DND-41 (cell line): ENCODE measurements at regions not wholly inside any gene's neighbourhood (a gene's known extent, or its start where the extent isn't known, plus 50 kb on each side); places are given as distances from the start of the nearest gene placed in this dataset.

Experiments used
- ATAC-seq: fragments of 200-7000 bp; cut with Tn5 transposase; 3 replicates; pipeline ENCODE4 v1.9.1; 2021; ENCODE audit warnings: low read depth; ENCODE audit not compliant: insufficient read depth
- DNase-seq: peaks from one replicate; pipeline ENCODE4 v3.0.0-alpha.2; 2020
- H2AFZ ChIP-seq: 2 replicates; pipeline ENCODE4 v1.6.0; 2012; ENCODE audit warnings: low read depth, low read length
- H3K27ac ChIP-seq: 2 replicates; pipeline ENCODE4 v1.5.1; 2012; ENCODE audit warnings: low read length, inconsistent platforms
- H3K27me3 ChIP-seq: fragments of 200-600 bp; sonication (generic); 2 replicates; pipeline ENCODE4 v1.6.0; 2012; ENCODE audit warnings: low read length, mild to moderate bottlenecking, inconsistent platforms; ENCODE audit not compliant: insufficient read depth, poor library complexity
- H3K36me3 ChIP-seq: 2 replicates; pipeline ENCODE4 v1.5.1; 2012; ENCODE audit warnings: low read length, inconsistent platforms; ENCODE audit not compliant: insufficient read depth
- H3K4me1 ChIP-seq: 2 replicates; pipeline ENCODE4 v1.5.1; 2012; ENCODE audit warnings: mild to moderate bottlenecking, low read length; ENCODE audit not compliant: insufficient read depth
- H3K4me2 ChIP-seq: 2 replicates; pipeline ENCODE4 v1.6.0; 2012; ENCODE audit warnings: mild to moderate bottlenecking, moderate library complexity, low read length, inconsistent platforms; ENCODE audit not compliant: insufficient read depth
- H3K4me3 ChIP-seq, 2 experiments: fragments of 200-600 bp in 1 of 2; shearing (Covaris generic) in 1 of 2; 2 replicates each; pipeline ENCODE4 v1.5.1; 2012 to 2016; ENCODE audit warnings: inconsistent platforms in 2 of 2, low read length in 2 of 2, mild to moderate bottlenecking in 2 of 2, low read depth in 1 of 2, moderate library complexity in 1 of 2
- H3K79me2 ChIP-seq: 2 replicates; pipeline ENCODE4 v1.6.0; 2012; ENCODE audit warnings: low read length, inconsistent platforms; ENCODE audit not compliant: insufficient read depth
- H3K9ac ChIP-seq: 2 replicates; pipeline ENCODE4 v1.6.0; 2012; ENCODE audit warnings: low read depth, mild to moderate bottlenecking, inconsistent platforms, low read length, moderate library complexity
- H3K9me3 ChIP-seq: 2 replicates; pipeline ENCODE4 v1.5.1; 2012; ENCODE audit warnings: low read length, moderate library complexity, mild to moderate bottlenecking, inconsistent platforms; ENCODE audit not compliant: insufficient read depth, severe bottlenecking
- H4K20me1 ChIP-seq: 2 replicates; pipeline ENCODE4 v1.6.0; 2012; ENCODE audit warnings: low read length; ENCODE audit not compliant: insufficient read depth
- CTCF ChIP-seq: IDR thresholded peaks from 2 replicates; pipeline ENCODE4 v1.5.1; 2012; ENCODE audit warnings: borderline replicate concordance, low read length, moderate library complexity, mild to moderate bottlenecking; ENCODE audit not compliant: poor library complexity, severe bottlenecking; ENCODE audit errors: extremely low read depth
- EZH2 ChIP-seq: IDR thresholded peaks from 3 replicates; pipeline ENCODE4 v1.6.1; 2012; ENCODE audit warnings: borderline replicate concordance, low read depth, mild to moderate bottlenecking, moderate library complexity, low read length, inconsistent platforms; ENCODE audit not compliant: severe bottlenecking

GRCh38 chr7:51569581-51569980 is 253.0 kb upstream of the COBL start:
- no peaks in the 10 kb centered on the region for H3K79me2 ChIP-seq
- ATAC-seq, result no peak
- no peak overlapping the region for H3K4me3 ChIP-seq
- H3K4me2 ChIP-seq, result no peak overlapping the region
- no peaks in the 10 kb centered on the region for H3K4me1 ChIP-seq
- H3K9ac ChIP-seq, result no peak overlapping the region
- no peaks in the 10 kb centered on the region for H3K9me3 ChIP-seq
- no peak for DNase-seq
- TF ChIP-seq CTCF (no peak), EZH2 (no peak)
- H3K27ac ChIP-seq, result no peak overlapping the region
- H4K20me1 ChIP-seq, result no peaks in the 10 kb centered on the region
- H3K27me3 ChIP-seq, result no peaks in the 10 kb centered on the region
- no peak overlapping the region for H2AFZ ChIP-seq
- no peaks in the 10 kb centered on the region for H3K36me3 ChIP-seq

- ATAC-seq (no peak), DNase-seq (no peak)
- Histone ChIP-seq H3K4me3 (no peak overlapping the region), H3K9ac (no peak overlapping the region), H3K27me3 (no peaks in the 10 kb centered on the region), H3K4me1 (no peaks in the 10 kb centered on the region), H3K9me3 (no peaks in the 10 kb centered on the region), H3K4me2 (no peak overlapping the region), H3K27ac (no peak overlapping the region), H3K36me3 (no peaks in the 10 kb centered on the region), H3K79me2 (no peaks in the 10 kb centered on the region), H4K20me1 (no peaks in the 10 kb centered on the region), H2AFZ (no peak overlapping the region)
- TF ChIP-seq CTCF, result no peak
- no peak for TF ChIP-seq EZH2
Measured at GRCh38 chr7:51569176-51569575, 252.6 kb upstream of the COBL start.

- H3K9me3 ChIP-seq, result no peaks in the 10 kb centered on the region
- H3K36me3 ChIP-seq, result no peaks in the 10 kb centered on the region
- no peaks in the 10 kb centered on the region for H3K79me2 ChIP-seq
- DNase-seq (no peak), ATAC-seq (no peak)
- no peak overlapping the region for H3K4me3 ChIP-seq
- no peaks in the 10 kb centered on the region for H3K4me1 ChIP-seq
- H3K27ac ChIP-seq, result no peak overlapping the region
- H4K20me1 ChIP-seq, result no peaks in the 10 kb centered on the region
- H3K4me2 ChIP-seq, result no peak overlapping the region
- H3K9ac ChIP-seq, result no peak overlapping the region
- TF ChIP-seq CTCF, result no peak
- no peak for TF ChIP-seq EZH2
- H3K27me3 ChIP-seq, result no peaks in the 10 kb centered on the region
- H2AFZ ChIP-seq, result no peak overlapping the region
Measured at GRCh38 chr7:51551070-51551469, 234.5 kb upstream of the COBL start.

- no peak for DNase-seq
- Histone ChIP-seq H3K4me1 (no peaks in the 10 kb centered on the region), H3K4me3 (no peak overlapping the region), H3K9ac (no peak overlapping the region), H3K36me3 (no peaks in the 10 kb centered on the region), H3K4me2 (no peak overlapping the region), H3K27me3 (no peaks in the 10 kb centered on the region), H2AFZ (no peak overlapping the region), H3K79me2 (no peaks in the 10 kb centered on the region), H4K20me1 (no peaks in the 10 kb centered on the region), H3K27ac (no peak overlapping the region), H3K9me3 (no peaks in the 10 kb centered on the region)
- no peak for ATAC-seq
- TF ChIP-seq EZH2 (no peak), CTCF (no peak)
Measured at GRCh38 chr7:51545131-51545530, 228.5 kb upstream of the COBL start.
